DOHH2 (cell line): ENCODE measurements at regions not wholly inside any gene's neighbourhood (a gene's known extent, or its start where the extent isn't known, plus 50 kb on each side); places are given as distances from the start of the nearest gene placed in this dataset.

ENCODE experiments used
- EZH2phosphoT487 ChIP-seq: fragments of 200-600 bp; sonication (generic); IDR thresholded peaks from 2 replicates; pipeline ENCODE4 v1.6.1; 2017; ENCODE audit warnings: borderline replicate concordance, mild to moderate bottlenecking, antibody characterized with exemption, low read length, moderate library complexity, mixed read lengths
- TF ChIP-seq, protein P1 (sequence below): fragments of 200-600 bp; sonication (generic); IDR thresholded peaks from one replicate; pipeline ENCODE4 v1.5.1; 2014; ENCODE audit warnings: antibody characterized with exemption, mild to moderate bottlenecking, low read depth, low read length; ENCODE audit not compliant: poor library complexity, severe bottlenecking

GRCh38 chr5:84870369-84870768 is 485.7 kb upstream of the EDIL3 start:
- TF ChIP-seq, protein P1, sequence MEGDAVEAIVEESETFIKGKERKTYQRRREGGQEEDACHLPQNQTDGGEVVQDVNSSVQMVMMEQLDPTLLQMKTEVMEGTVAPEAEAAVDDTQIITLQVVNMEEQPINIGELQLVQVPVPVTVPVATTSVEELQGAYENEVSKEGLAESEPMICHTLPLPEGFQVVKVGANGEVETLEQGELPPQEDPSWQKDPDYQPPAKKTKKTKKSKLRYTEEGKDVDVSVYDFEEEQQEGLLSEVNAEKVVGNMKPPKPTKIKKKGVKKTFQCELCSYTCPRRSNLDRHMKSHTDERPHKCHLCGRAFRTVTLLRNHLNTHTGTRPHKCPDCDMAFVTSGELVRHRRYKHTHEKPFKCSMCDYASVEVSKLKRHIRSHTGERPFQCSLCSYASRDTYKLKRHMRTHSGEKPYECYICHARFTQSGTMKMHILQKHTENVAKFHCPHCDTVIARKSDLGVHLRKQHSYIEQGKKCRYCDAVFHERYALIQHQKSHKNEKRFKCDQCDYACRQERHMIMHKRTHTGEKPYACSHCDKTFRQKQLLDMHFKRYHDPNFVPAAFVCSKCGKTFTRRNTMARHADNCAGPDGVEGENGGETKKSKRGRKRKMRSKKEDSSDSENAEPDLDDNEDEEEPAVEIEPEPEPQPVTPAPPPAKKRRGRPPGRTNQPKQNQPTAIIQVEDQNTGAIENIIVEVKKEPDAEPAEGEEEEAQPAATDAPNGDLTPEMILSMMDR = no peak
- no peak for TF ChIP-seq EZH2phosphoT487
